ENCODE measurements at regions not wholly inside any gene's neighbourhood (a gene's known extent, or its start where the extent isn't known, plus 50 kb on each side); places are given as distances from the start of the nearest gene placed in this dataset.
A peak's percentile ranks its signal among the peaks of the same experiment; 100 is the strongest.

DNA sequence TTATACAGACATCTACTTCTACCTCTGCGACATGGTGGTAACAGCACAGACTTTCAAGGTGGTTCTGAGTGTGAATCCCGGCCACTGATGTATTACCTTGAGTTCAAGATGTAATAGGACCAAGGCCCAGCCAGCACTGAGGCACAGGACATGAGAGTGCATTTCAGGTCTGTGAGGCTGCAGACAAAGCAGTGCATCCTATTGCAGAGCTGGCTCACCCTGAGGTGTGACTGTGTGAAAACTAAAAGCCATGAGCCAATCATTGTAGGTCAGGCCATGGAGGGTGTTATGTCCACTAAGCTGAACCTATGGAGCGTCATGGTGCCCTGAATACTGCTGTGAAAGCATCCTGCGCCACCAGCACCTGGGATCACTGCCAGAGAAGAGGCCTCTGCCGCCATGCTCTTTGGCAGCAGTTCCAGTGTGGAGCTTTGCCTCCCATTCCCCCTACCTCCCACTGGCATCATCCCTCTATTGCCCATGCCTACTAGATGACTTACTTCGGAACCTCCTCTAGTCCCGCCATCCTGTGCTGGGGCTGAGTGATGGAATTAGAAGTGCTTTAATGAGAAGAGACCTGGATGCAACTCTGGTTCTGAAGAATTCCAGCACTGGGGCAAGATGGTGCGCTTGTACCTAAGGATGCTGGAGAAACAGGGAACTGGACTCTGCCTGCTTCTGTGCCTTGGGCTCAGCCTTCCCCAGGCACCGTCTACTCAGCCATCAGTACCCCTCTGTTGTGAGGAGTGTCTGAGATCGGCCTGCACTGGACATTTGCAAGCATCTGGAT, 112.0 kb upstream of the RMDN2 start:
- no peak for DNase-seq

GRCh38 chr2:37816036-37816435, 109.1 kb upstream of the RMDN2 start:
- no peak for DNase-seq

DNA sequence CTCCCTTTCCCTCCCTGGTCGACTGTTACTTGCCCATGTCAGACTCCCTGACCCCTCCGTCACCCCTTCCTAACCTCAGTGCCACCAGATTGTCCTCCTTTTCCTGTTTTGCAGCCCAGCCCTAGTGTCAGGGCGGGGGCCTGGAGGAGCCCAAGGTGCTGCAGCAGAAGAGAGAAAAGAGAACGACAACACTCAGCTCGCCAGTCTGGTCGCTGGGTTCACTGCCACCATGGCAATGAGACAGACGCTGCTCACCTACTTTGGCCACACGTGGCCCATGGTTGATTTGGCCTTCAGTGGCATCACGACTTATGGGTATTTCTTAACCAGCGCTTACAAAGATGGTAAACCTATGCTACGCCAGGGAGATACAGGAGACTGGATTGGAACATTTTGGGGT, 108.4 kb upstream of the RMDN2 start:
- DNase-seq = no peak

DNA sequence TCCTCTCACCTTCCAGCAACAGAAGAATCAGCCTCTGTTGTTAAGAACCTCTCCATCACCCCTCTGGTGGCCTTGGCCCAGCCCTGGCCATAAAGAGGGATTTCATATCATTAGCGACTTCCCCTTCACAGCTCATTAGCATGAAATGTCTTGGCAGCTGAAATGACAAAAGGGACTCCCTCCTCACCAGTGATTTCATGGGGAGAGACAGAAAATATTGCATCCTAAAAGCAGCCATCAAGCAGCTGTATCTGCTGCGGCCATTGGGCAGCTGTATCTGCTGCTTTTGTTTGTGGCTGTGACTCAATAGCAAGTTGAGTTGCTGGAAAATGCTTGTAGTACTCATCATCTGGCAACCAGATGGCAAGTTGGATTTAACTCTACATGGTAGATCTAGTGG, 105.9 kb upstream of the RMDN2 start:
- DNase-seq = no peak

DNA sequence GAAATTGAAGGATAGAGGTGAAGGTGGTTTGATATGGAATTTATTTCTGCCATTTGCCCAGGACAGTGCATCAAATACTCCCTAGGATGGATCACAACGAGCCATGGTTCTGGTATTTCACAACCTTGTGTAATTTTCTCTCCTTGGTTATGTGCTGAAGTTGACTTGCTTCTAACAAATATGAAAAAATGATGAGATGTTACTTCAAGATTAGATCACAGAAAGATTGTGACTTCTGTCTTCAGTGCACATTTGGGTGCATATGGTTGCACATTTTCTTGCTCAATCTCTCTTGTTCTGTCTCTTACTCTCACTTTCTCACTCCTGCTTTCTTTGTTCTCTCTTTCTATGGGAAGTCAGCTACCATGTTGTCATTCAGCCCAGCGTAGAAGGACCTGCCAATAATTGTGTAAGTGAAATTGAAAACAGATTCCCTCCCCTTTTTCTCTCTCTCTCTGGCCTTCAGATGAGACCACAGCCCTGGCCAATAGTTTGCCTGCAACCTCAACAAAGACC, 104.6 kb upstream of the RMDN2 start:
- no peak for DNase-seq

GRCh38 chr2:37825586-37825985, 99.5 kb upstream of the RMDN2 start:
- no peak for DNase-seq

GRCh38 chr2:37826611-37827010, 98.5 kb upstream of the RMDN2 start:
- no peak for DNase-seq

DNA sequence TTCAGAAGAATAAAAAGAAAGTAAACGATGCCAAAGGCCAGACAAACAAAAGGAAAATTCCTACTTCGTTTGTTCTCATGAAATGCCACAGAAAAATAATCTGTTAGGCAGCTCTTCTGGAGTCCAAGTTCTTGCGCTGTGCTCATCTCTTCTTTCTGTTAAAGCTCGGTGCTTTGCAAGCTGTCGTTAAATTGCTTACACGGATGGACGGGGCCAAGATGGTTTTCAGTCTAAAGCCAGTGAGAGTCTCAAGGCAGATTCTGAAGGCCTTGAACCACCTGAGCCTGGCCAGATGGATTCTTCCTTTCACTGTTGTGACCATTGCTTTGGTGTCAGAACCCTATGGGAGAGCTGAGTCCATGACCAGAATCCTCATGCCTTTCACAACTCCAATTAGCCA, 97.6 kb upstream of the RMDN2 start:
- DNase-seq = no peak

DNA sequence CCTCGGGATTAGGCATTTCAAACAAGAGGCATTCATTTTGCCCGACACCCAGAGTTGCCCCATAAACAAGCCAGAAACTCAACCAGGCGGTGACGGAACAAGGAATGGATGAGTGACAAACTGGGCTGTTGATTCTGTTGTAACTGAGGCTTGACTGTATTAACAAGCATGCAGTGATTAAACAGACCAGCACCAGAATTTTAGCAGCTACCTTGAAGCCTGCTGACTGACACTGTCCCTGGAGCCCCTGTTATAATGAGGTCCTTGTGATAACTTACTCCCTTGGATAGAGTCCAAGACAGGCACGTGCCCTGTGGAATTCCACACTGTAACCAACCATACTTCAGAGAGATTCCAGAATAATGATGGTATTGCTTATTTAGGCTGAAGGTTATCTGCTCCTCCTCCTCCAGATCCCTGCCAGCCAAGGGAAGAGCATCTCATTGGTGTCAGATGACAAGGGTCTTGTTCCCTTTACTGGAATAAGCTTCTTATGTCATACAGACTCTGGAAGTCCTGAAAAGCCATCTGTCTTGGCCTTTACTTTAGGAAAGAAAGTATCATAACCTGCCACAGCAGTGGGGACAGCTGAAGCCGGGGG, 97.1 kb upstream of the RMDN2 start:
- DNase-seq = no peak

DNA sequence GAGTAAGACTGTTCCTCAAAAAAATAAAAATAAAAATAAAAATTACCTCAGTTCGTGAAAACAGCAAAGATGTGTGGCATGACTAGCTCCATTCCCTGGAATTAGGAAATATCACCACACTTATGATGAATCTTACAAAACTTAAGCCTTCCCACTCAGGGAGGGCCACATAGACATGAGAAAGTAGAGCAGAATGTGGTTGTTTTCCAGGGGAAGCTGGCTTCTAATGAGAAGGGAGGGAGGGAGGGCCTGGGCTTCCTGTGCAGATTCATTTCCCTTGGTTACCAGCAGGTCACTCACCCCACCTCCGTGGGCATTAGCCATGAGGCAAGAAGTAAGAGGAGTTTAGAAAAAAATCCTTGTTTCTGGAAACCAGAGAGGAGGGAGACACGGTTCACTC, 95.9 kb upstream of the RMDN2 start:
- no peak for DNase-seq

GRCh38 chr2:37829616-37830395, 95.3 kb upstream of the RMDN2 start:
- DNase-seq = no peak

- no peak for DNase-seq
These were observed 94.5 kb upstream of the RMDN2 start for GRCh38 chr2:37830636-37831035.

DNA sequence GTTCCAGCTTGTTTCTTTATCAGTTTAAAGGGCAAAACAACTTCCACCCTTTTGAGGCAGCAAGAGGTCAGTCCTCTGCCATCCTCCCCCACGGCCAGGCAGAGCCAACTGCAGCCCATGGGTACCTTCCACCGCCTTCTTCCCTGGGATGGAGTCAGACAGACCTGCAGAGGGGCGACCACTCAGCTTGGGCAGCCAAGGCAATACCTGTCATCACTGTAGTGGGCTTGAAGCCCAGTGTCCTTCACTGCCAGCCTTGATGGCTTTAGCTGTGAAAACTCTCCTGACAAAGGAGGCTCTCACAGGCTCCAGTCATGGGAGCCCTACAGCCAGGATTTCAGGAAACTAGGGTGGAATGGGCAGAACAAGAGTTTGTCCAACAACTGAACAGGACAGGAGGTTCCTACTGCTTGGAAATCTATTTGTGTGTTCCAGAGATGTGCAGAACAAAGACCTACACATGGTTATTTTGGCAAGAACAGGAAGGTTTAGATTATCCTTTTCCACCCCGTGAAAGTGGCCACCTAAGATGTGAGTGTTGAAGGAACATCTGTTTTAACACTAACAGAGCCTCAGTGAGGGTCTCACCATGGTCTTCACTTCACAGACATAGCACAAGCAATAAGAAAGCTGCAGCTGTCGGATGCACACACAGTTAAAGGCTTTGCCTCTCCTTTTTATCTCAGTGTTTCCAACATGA, 93.9 kb upstream of the RMDN2 start:
- DNase-seq = no peak

DNA sequence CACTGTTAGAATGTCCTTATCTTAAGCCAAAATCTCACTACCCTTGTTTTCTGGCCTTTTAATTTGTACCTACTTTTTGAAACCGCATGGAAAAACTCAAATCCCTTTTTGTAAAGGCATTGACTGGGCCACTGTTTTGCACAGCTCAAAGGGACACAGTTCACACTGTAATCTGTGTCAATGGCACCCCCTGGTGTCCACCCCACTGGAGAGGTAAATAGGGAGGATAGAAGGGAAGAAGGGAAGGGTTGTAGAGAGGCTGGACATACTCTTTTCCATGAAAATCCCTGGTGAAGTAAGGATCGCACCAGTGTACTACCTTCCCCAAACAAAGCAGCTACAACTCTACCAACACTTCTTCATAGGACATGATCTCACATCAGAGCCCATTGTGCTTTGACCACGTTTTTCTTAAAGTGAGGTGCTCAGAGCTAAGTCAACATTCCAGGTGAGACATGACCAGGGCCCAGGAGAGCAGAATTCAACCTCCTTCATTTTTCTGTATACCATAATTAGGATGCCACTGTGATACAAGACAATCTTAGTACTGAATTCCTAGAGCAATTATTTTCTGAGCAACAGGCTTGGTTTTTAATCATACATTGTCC, 92.4 kb upstream of the RMDN2 start:
- peak; percentile 85 for DNase-seq

DNA sequence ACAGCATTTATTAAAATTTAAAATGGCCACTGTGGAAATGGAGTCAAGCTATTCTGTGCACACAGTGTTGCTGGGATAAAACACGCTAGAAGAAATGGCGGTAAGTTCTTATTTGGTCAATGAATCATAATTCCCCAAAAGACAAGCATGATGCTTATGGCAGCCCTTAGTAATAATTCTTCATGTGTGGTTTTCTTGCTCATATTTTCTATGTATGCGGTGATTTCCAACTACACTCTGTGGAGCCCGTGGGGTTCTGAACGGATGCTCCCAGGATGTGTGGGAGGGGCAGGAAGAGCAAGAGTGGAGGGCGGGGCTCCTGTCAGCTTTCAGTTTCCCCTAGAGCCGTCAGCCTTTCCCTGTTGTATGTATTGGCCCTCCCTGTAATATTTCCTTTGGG, 91.7 kb upstream of the RMDN2 start:
- DNase-seq = peak; percentile 82

- DNase-seq = no peak
These were observed 88.8 kb upstream of the RMDN2 start for GRCh38 chr2:37836270-37836669.

DNA sequence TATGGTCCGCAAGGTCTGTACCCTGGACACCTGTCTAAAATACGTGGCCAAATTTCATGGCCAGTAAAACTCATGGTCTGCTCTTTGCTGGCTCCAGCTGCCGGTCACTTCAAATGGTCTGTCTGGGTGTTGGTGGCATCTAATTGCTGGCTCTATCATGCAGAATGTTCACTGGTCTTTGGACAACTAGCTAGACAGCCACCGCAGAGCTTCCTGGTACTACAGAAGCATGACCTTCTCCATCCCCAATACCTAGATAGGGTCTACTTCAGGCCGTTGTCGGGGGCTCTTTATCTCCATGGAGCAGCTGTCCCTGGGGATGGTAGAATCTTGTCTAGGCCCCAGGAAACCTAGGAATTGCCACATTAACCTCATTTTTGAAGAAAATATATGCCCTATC, 88.4 kb upstream of the RMDN2 start:
- no peak for DNase-seq

DNA sequence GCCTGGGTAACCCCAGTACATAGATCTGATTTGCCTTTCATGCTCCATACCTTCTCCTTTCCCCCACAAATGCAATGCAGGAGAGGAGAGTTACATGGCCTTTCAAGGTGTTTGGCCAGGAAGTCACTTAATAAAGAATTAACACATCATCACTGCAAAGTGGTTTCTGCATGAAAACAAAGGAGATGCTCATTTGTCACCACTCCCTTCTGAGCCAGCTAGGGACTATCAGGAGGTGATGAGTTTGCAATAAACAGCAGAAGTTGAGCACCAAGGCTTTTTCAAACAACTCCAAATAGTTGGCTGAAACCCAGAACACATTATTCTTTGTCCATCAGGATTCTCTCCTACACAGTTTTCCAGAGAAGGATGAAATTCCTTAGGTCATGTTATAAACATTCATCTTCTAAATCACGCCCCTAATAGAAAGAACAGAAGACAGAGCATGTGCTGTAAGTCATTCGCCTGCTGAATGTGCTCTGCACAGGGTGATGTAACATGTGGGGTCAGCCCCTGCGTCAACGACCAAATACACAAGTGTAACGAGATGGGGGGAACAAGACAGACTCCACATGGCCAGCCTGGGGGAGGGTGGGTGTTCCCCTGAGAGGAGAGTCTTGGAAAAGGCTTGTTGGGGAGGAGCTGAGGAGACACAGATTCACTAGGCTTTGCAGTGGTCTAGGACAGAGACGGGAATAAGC, 87.3 kb upstream of the RMDN2 start:
- DNase-seq = no peak

DNA sequence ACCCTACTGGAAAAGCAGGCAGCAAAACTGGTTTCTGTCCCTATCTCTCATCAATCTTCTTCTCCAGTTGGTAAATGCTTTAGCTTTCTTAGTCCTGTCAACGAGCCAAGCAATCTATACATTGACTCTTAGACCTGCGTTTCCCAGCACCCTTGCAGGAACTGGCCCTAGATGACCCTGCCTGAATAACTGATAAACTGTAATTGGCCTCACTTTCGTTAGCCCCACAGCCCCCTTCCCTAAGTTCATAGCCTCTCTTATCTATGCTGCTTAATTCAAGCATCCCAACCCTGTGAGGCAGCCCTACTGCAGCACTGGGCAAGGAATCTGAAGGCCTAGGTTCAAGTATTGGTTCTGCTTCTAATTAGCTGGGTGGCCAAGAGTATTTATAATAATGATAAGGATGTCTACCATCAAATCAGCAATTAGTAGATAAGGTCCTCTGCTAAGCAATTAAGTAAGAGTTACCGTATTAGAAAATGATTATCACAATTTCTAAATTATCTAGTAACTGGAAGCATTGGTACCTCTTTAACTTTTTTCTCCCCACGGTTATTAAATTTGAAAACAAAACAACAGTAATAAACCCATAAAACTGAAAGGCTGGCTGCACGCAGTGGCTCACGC, 86.4 kb upstream of the RMDN2 start:
- no peak for DNase-seq

DNA sequence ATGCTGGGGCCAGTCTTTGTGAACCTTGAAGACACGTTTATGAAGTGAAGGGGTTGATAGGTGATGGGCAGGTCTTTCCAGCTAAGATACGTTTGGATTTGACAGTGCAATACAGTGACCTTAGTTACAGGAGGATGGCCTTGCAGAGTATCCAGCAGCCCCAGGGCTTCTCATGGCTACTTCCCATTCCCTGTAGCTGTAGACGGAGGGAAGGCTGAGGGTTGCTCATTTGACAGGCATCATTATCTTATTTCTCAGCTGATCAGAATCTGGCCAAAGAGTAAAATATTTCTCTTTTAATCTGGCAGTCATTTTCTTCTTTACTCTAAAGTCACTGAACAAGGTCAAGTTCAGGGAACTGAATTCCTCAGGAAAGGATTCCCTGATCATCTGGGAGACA, 85.1 kb upstream of the RMDN2 start:
- no peak for DNase-seq

- DNase-seq = no peak
These were observed 82.2 kb upstream of the RMDN2 start for GRCh38 chr2:37842732-37843440.

Measured in activated CD4-positive, alpha-beta T cell treated with anti-CD3 and anti-CD28 coated beads, Interleukin-10, Interleukin-2, amounts not matched to agents 100 ng/mL and 50 ng/mL, durations not matched to agents 16 hours and 8 hours (primary cell).